HG03354 (cell line): ENCODE measurements at regions not wholly inside any gene's neighbourhood (a gene's known extent, or its start where the extent isn't known, plus 50 kb on each side); places are given as distances from the start of the nearest gene placed in this dataset.
A peak's percentile ranks its signal among the peaks of the same experiment; 100 is the strongest.
"Not testable (repeated sequence)": the region's sequence is repeated elsewhere in the genome, so short reads cannot be mapped to it uniquely, and the experiment has no call there.

Source experiments
- ATAC-seq: cut with Tn5 transposase; IDR thresholded peaks from one replicate; pipeline ENCODE4 v1.9.1; 2021; ENCODE audit warnings: mild to moderate bottlenecking; ENCODE audit not compliant: unreplicated experiment, poor library complexity, severe bottlenecking

DNA sequence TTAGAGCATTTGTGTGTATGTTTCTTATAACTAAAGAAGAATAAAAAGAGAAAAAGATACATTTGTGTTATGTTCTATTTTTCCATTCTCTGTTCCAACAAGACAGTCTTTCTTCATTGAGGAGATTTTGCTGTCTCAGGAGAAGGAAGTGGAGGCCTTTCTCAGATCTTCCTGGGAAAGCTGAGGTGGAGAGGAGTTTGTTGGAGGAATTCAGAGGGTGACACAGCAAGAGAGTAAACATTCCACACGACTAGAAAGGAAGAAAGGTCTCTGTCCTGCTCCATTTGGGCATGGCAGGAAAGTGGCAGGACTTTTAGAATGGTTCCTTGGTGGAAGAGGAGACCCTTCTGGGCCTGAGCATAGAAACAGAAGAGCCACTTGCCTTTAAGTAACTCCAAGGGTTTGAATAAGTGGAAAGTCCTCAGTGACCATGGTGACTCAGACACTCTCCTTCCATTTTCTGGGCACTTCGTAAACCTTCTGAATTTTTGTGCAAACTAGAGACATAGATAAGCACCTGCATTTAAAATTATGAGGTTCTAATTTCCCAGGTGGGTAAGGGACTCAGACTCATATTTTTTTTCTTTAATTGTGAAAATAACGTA lies 52.3 kb upstream of the COL5A2 start:
- ATAC-seq, result no peak

- peak; percentile 87 for ATAC-seq
Observed at GRCh38 chr2:189232759-189233406, 53.3 kb upstream of the COL5A2 start.

DNA sequence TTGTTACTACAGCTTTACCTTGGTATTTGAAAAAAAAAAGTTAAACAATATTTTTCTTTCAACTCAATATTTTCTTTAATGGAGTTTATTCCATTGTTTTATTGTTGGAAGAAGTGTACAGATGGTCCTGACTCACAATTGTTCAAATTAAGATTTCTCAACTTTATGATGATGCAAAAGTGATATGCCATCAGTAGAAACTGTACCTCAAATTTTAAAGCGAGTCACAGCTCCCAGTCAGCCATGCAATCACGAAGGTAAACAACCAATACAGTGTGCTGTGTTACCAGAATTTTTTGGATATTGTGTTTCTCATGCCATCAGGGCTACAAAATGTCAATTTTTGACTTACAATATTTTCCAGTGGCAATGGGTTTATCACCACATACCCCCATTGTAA lies 54.0 kb upstream of the COL5A2 start:
- no peak for ATAC-seq

DNA sequence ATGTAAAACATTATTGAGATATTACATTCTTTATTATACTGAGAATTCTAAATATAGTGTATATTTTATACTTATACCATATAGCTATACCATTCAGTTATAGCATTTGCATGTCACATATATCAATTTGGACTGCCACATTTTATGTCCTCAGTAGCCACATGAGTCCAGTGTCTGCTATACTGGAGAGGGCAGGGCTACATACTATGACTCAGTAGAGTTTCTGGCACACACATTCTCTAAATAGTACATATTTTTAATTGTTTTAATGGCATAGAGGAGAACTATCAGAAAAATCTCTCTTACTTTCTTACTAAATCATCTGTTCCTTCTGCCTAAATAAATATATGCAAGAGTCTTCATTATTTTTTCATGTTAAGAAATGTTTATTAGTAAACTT lies 55.4 kb upstream of the COL5A2 start:
- no peak for ATAC-seq

DNA sequence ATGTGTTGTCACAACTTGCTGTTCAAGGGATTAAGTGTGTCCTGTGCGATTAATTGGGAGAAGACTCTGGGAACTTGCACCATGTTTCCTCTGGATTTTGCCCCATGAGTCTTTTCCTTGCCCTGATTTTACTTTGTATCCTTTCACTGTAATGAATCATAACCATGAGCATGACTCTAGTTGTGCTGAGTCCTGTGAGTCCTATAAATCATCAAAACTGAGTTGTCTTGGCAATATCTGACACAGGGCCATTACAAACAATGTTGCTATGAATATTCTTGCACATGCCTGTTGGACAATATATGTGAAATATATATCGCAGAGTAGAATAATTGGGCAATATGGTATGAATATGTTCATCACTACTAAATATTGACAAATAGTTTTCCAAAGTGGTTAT lies 56.5 kb upstream of the COL5A2 start:
- no peak for ATAC-seq

- no peak for ATAC-seq
Observed at GRCh38 chr2:189238903-189239302, 59.3 kb upstream of the COL5A2 start.

DNA sequence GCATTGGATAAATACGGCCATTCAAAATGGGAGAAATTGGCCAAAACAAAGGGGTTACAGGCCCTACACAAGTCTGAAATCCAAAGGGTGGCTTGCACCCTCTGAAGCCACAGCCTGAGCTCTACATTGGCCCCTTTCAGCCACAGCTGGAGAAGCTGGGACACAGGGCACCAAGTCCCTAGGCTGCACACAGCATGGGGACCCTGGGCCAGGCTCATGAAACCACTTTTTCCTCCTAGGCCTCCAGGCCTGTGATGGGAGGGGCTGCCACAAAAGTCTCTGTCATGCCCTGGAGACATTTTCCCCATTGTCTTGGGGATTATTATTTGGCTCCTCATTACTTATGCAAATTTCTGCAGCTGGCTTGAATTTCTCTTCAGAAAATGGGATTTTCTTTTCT lies 64.3 kb upstream of the COL5A2 start:
- ATAC-seq, result not testable (repeated sequence)

- no peak for ATAC-seq
Observed at GRCh38 chr2:189247276-189247675, 67.7 kb upstream of the COL5A2 start.

DNA sequence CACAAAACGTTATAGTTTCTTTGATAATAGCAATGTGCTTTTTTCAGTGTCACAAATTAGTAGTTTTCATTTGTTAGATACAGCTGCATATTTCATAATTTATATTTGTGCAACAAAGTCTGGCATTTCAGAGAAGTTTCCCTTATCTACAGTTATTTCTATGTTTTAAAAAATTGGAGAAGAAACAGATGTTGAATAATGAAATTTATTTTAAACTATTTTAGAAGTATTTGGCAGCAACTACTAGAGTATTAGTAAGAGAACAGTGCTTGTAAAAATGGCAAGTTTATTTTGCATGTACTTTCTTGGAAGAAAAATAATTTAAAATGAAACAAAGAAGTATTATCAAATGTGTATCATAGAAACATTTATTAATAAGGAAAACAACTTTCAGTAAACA lies 68.6 kb upstream of the COL5A2 start:
- no peak for ATAC-seq

GRCh38 chr2:189249171-189249570 lies 69.6 kb upstream of the COL5A2 start:
- ATAC-seq, result no peak

GRCh38 chr2:189249901-189250300 lies 70.3 kb upstream of the COL5A2 start:
- no peak for ATAC-seq

DNA sequence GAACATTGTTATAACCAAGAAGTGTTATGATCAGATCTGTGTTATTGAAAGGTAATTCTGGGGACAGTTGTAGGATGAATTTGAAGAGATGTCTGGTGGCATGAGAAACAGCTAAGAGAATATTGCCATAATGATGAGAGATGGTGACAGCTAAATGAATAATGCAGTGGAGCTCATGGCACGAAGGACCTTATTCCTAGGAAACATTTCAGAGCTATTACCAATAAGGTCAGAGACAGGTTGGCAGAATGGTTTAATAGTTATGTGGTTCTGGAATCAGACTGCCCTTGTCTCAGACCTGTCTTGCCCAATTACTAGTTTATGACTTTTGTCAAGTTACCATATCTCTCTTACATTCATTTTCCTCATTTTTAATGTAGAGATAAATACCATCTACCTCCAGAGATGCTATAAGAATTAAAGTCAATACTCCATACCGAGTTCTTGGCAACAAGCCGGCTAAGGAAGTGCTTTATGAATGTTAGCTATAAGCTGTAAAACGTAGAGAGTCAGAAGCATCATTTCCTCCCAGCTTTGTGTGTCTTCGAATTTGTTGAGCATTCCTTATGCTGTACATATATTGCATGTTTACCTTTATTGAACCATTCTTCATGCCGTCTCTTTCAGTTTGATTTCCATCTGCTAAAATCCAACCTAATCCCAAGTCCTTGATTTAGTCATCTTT lies 73.6 kb upstream of the COL5A2 start:
- ATAC-seq, result no peak

- no peak for ATAC-seq
Observed at GRCh38 chr2:189253836-189254235, 74.3 kb upstream of the COL5A2 start.

DNA sequence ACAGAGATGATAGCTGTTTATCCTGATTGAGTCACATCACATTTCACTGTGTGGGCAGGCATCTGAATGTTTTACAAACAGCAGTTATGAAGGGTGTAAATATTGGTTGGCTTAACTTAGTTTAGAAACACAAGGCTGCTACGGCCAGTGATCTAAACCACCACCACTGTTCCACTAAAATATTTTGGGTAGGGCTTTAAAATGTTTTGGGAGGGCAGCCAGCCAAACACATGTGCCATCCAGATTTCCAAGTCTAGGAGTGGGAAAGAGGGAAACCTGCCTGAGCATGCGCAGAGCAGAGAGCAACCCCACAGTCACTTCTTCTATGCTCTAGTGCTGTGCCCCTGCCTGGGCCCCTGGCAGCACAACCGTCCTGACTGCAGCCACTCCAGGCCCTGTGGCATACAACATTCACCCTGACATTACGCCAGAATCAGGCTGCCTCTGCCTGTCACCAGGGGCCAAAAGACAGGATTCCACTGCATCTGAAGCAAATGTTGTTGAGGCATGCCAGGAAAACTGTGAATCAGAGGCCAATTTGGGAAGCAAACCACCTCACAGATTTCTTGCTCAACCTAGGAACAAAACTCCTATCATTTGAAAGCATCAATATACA lies 74.8 kb upstream of the COL5A2 start:
- ATAC-seq, result no peak

GRCh38 chr2:189255711-189256110 lies 76.2 kb upstream of the COL5A2 start:
- ATAC-seq, result no peak

- no peak for ATAC-seq
Observed at GRCh38 chr2:189258616-189259365, 79.2 kb upstream of the COL5A2 start.

DNA sequence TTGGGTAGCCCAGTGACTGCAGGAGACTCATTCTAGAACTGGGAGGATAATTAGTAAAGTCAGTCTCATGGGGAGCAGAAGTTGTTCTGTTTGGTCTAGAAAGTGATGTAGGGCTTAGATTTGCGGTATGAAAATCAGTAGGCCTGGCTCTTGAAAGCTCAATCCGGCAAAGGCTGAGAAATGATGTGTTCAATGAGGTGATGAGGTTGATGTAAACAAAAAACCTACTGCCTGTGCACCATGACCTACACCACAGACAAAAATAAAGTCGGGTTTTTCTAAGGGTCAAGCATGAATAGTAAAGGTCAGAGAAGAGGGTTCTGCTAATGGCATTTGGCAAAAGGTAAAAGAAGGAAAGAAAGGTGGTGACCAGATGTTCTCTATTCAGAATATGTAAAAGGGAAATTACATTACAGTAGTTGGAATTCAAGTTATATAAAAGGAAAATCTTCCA lies 80.8 kb upstream of the COL5A2 start:
- ATAC-seq, result no peak

DNA sequence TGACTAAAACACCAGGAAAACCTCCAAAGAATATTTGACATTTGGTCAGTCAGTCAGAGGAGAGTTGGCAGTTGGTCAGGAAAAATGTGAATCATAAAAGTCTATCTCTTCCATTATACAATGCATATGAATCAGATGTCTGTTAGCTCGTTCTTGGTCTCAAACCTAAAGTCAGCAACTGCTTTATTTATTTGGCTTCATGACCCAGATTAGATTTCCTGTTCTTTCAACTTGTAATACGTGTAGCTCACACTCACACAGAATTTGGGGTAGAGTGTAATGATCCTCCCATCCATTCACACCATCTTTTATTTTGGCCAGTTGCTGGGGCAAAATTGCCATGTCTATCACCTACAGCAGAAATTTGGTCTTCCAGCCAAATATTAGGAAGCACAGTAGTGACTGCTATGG lies 81.9 kb upstream of the COL5A2 start:
- no peak for ATAC-seq

GRCh38 chr2:189261916-189262315 lies 82.4 kb upstream of the COL5A2 start:
- no peak for ATAC-seq

- ATAC-seq, result no peak
Observed at GRCh38 chr2:189265696-189266320, 86.2 kb upstream of the COL5A2 start.
